H9 (cell line): ENCODE measurements at regions not wholly inside any gene's neighbourhood (a gene's known extent, or its start where the extent isn't known, plus 50 kb on each side); places are given as distances from the start of the nearest gene placed in this dataset.

Experiments
- DNase-seq: peaks from one replicate; pipeline ENCODE4 v3.0.0-alpha.2; 2017
- H2AFZ ChIP-seq: one replicate; pipeline ENCODE4 v1.6.1; 2013; ENCODE audit warnings: mild to moderate bottlenecking, low read length, control low read depth, moderate library complexity
- H2AK5ac ChIP-seq: 2 replicates; pipeline ENCODE4 v1.6.1; 2013; ENCODE audit warnings: low read length, control low read depth, mixed read lengths; ENCODE audit not compliant: insufficient read length
- H2BK120ac ChIP-seq: one replicate; pipeline ENCODE4 v1.6.1; 2013; ENCODE audit warnings: low read depth, mild to moderate bottlenecking, low read length, control low read depth, inconsistent platforms; ENCODE audit not compliant: poor library complexity, severe bottlenecking
- H2BK12ac ChIP-seq: 2 replicates; pipeline ENCODE4 v1.6.1; 2013; ENCODE audit warnings: low read length, control low read depth, mixed read lengths, low read depth; ENCODE audit not compliant: insufficient read length
- H2BK15ac ChIP-seq: 2 replicates; pipeline ENCODE4 v1.6.1; 2013; ENCODE audit warnings: low read depth, low read length, control low read depth
- H2BK20ac ChIP-seq: one replicate; pipeline ENCODE4 v1.6.1; 2013; ENCODE audit warnings: low read depth, mild to moderate bottlenecking, low read length, control low read depth, inconsistent platforms; ENCODE audit not compliant: poor library complexity, severe bottlenecking
- H2BK5ac ChIP-seq: 2 replicates; pipeline ENCODE4 v1.6.1; 2013; ENCODE audit warnings: low read length, control low read depth, mixed read lengths; ENCODE audit not compliant: insufficient read length
- H3K14ac ChIP-seq: 2 replicates; pipeline ENCODE4 v1.6.1; 2013; ENCODE audit warnings: low read length, control low read depth; ENCODE audit not compliant: insufficient read depth
- H3K18ac ChIP-seq: 2 replicates; pipeline ENCODE4 v1.6.1; 2013; ENCODE audit warnings: low read depth, mild to moderate bottlenecking, mixed read lengths, low read length, control low read depth; ENCODE audit not compliant: insufficient read length
- H3K23ac ChIP-seq: 2 replicates; pipeline ENCODE4 v1.6.1; 2013; ENCODE audit warnings: low read length, control low read depth, mixed read lengths, low read depth; ENCODE audit not compliant: insufficient read length
- H3K23me2 ChIP-seq: 2 replicates; pipeline ENCODE4 v1.6.1; 2013; ENCODE audit warnings: low read depth, mild to moderate bottlenecking, mixed read lengths, low read length, control low read depth; ENCODE audit not compliant: insufficient read length, poor library complexity, severe bottlenecking
- H3K27ac ChIP-seq: 2 replicates; pipeline ENCODE4 v1.5.1; 2013; ENCODE audit warnings: low read length, control low read depth, mixed read lengths, low read depth; ENCODE audit not compliant: insufficient read length
- H3K27me3 ChIP-seq: 2 replicates; pipeline ENCODE4 v1.6.1; 2013; ENCODE audit warnings: low read length, control low read depth, inconsistent platforms; ENCODE audit not compliant: insufficient read depth
- H3K4ac ChIP-seq: 2 replicates; pipeline ENCODE4 v1.6.1; 2013; ENCODE audit warnings: low read depth, mild to moderate bottlenecking, control low read depth, inconsistent platforms, low read length, moderate library complexity
- H3K4me1 ChIP-seq: 2 replicates; pipeline ENCODE4 v1.6.1; 2013; ENCODE audit warnings: low read length, control low read depth, inconsistent platforms; ENCODE audit not compliant: insufficient read depth
- H3K4me2 ChIP-seq: 2 replicates; pipeline ENCODE4 v1.6.1; 2013; ENCODE audit warnings: low read length, control low read depth, mixed read lengths; ENCODE audit not compliant: insufficient read length, insufficient read depth
- H3K56ac ChIP-seq: 2 replicates; pipeline ENCODE4 v1.6.1; 2013; ENCODE audit warnings: low read depth, mild to moderate bottlenecking, mixed read lengths, low read length, control low read depth; ENCODE audit not compliant: insufficient read length
- H3K79me1 ChIP-seq: 2 replicates; pipeline ENCODE4 v1.6.1; 2013; ENCODE audit warnings: low read depth, mild to moderate bottlenecking, moderate library complexity, low read length, control low read depth, inconsistent platforms; ENCODE audit not compliant: insufficient read depth, poor library complexity, severe bottlenecking
- H3K79me2 ChIP-seq: 2 replicates; pipeline ENCODE4 v1.6.1; 2013; ENCODE audit warnings: low read length, control low read depth, inconsistent platforms; ENCODE audit not compliant: insufficient read depth
- H3K9ac ChIP-seq: 2 replicates; pipeline ENCODE4 v1.6.1; 2013; ENCODE audit warnings: low read length, control low read depth, mixed read lengths; ENCODE audit not compliant: insufficient read length; ENCODE audit errors: extremely low read depth
- H3K9me3 ChIP-seq: one replicate; pipeline ENCODE4 v1.6.1; 2013; ENCODE audit warnings: low read depth, low read length, inconsistent platforms; ENCODE audit not compliant: control insufficient read depth
- H3T11ph ChIP-seq: one replicate; pipeline ENCODE4 v1.6.1; 2013; ENCODE audit warnings: mild to moderate bottlenecking, low read length, control low read depth, inconsistent platforms
- H4K20me1 ChIP-seq: one replicate; pipeline ENCODE4 v1.6.1; 2013; ENCODE audit not compliant: control insufficient read depth, insufficient read length, insufficient read depth
- H4K5ac ChIP-seq: 2 replicates; pipeline ENCODE4 v1.6.1; 2013; ENCODE audit warnings: low read depth, mild to moderate bottlenecking, mixed read lengths, low read length, control low read depth; ENCODE audit not compliant: insufficient read length
- H4K8ac ChIP-seq: replicated peaks from 2 replicates; pipeline ENCODE4 v1.6.1; 2013; ENCODE audit warnings: low read length, control low read depth, mixed read lengths, low read depth; ENCODE audit not compliant: insufficient read length
- H4K91ac ChIP-seq: 2 replicates; pipeline ENCODE4 v1.6.1; 2013; ENCODE audit warnings: low read depth, mild to moderate bottlenecking, moderate library complexity, mixed read lengths, low read length, control low read depth; ENCODE audit not compliant: insufficient read length
- H3K27ac Mint-ChIP-seq, 3 experiments: 2 replicates in 2 of 3; 3 replicates in 1 of 3; pipeline ENCODE4 v1.8.0; 2020 to 2021; ENCODE audit warnings: mixed read lengths in 3 of 3, mild to moderate bottlenecking in 1 of 3, moderate library complexity in 1 of 3
- H3K27me3 Mint-ChIP-seq: 2 replicates; pipeline ENCODE4 v1.8.0; 2021; ENCODE audit warnings: low read depth, mild to moderate bottlenecking, moderate library complexity, mixed read lengths
- H3K36me3 Mint-ChIP-seq, 3 experiments: 2 replicates in 2 of 3; 3 replicates in 1 of 3; pipeline ENCODE4 v1.8.0; 2020 to 2021; ENCODE audit warnings: low read depth in 3 of 3, mixed read lengths in 3 of 3; ENCODE audit not compliant: insufficient read depth in 1 of 3
- H3K4me1 Mint-ChIP-seq, 2 experiments: 2 replicates each; pipeline ENCODE4 v1.8.0; 2020; ENCODE audit warnings: mixed read lengths in 2 of 2
- H3K4me3 Mint-ChIP-seq, 2 experiments: 2 replicates in 1 of 2; 3 replicates in 1 of 2; pipeline ENCODE4 v1.8.0; 2020 to 2021; ENCODE audit warnings: mild to moderate bottlenecking in 2 of 2, mixed read lengths in 2 of 2, moderate library complexity in 1 of 2
- H3K9me3 Mint-ChIP-seq, 2 experiments: 2 replicates in 1 of 2; 3 replicates in 1 of 2; pipeline ENCODE4 v1.8.0; 2020; ENCODE audit warnings: mild to moderate bottlenecking in 2 of 2, mixed read lengths in 2 of 2, moderate library complexity in 1 of 2
- WGBS: extraction: QIAGEN DNeasy Blood & Tissue Kit; methylation state at CpG from one replicate; pipeline ENCODE4 v1.1.7; 2013; ENCODE audit warnings: missing lambda C conversion rate, low lambda C conversion rate, mixed read lengths; ENCODE audit not compliant: insufficient read length; ENCODE audit errors: extremely low coverage; 5-methylcytosine and 5-hydroxymethylcytosine counted together
- TF ChIP-seq, protein P1 (sequence below): fragments of 200-600 bp; sonication (generic); conservative IDR thresholded peaks from 3 replicates; pipeline ENCODE4 v1.8.0; 2021; ENCODE audit warnings: antibody characterized with exemption, mild to moderate bottlenecking

DNA sequence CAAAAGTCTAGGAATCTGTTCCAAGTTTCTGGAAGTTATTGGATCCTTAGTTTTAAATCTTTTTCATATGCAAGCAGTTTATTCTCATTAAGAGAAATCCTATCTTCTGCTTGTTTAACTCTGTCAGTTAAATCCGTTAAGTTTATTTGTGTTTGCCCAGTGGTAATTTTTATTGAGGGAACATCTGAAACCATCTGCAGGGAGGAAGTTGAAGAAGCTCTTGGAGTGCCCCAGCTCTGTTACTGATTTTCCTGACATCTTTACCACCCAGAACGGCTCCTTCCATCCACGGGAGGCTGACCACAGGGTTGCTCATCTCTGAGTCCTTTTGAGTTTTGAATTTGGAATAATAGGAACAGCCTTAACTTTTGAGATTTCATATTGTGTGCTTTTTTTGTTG lies 99.9 kb upstream of the ZNF618 start:
- H3K4me1 Mint-ChIP-seq: peaks cover 9% of the 10 kb centered on the region in 2 experiments

More for the DNA sequence above, 99.9 kb upstream of the ZNF618 start:
- Histone ChIP-seq H2BK15ac (no peak overlapping the region), H3K79me2 (no peaks in the 10 kb centered on the region), H3K79me1 (no peaks in the 10 kb centered on the region), H2BK12ac (no peak overlapping the region), H2BK120ac (no peak overlapping the region), H3K4ac (no peak overlapping the region), H2BK20ac (no peak overlapping the region), H2BK5ac (no peak overlapping the region), H2AK5ac (no peak overlapping the region), H3K4me1 (peaks cover under 1% of the 10 kb centered on the region; the same call in 1 of the 2 replicates), H3K27ac (no peak overlapping the region), H3K27me3 (no peaks in the 10 kb centered on the region), H4K8ac (no peak overlapping the region), H4K20me1 (no peaks in the 10 kb centered on the region), H3K4me2 (no peak overlapping the region), H3K23ac (no peak overlapping the region), H3K14ac (no peak overlapping the region), H4K5ac (no peak overlapping the region), H3T11ph (no peak overlapping the region), H3K9ac (no peak overlapping the region), H4K91ac (no peak overlapping the region), H3K9me3 (no peaks in the 10 kb centered on the region), H3K56ac (no peak overlapping the region), H2AFZ (no peak overlapping the region), H3K23me2 (no peaks in the 10 kb centered on the region), H3K18ac (no peak overlapping the region)
- WGBS: no CpG with 5 or more reads among the region's 3 CpGs
- Mint-ChIP-seq H3K4me3 (no peak overlapping the region), H3K27me3 (peaks cover 33% of the 10 kb centered on the region), H3K27ac (no peak overlapping the region; a peak in 1 of 7 replicates), H3K9me3 (no peaks in the 10 kb centered on the region), H3K36me3 (no peaks in the 10 kb centered on the region)
- no peak for DNase-seq
- TF ChIP-seq, protein P1, sequence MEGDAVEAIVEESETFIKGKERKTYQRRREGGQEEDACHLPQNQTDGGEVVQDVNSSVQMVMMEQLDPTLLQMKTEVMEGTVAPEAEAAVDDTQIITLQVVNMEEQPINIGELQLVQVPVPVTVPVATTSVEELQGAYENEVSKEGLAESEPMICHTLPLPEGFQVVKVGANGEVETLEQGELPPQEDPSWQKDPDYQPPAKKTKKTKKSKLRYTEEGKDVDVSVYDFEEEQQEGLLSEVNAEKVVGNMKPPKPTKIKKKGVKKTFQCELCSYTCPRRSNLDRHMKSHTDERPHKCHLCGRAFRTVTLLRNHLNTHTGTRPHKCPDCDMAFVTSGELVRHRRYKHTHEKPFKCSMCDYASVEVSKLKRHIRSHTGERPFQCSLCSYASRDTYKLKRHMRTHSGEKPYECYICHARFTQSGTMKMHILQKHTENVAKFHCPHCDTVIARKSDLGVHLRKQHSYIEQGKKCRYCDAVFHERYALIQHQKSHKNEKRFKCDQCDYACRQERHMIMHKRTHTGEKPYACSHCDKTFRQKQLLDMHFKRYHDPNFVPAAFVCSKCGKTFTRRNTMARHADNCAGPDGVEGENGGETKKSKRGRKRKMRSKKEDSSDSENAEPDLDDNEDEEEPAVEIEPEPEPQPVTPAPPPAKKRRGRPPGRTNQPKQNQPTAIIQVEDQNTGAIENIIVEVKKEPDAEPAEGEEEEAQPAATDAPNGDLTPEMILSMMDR: no peak
